ENCODE measurements at regions not wholly inside any gene's neighbourhood (a gene's known extent, or its start where the extent isn't known, plus 50 kb on each side); places are given as distances from the start of the nearest gene placed in this dataset.

DNA sequence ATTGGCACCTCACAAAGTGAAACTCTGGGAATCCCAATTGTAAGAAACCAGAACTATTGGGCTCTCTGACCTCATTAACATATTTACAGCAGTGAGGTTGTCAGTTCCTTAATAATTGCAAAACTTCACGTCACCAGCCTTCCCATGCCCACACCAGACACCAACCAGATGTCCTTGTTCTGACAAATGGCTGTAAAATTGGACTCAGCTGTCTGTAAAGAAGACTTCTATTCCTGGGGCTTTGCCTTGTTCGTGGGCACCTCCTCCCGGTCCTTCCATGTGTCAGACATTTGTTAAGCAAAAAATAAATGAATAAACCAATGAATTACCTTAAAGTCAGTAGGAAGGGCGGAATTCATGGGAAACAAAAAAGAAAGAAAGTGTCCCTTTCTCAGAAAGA lies 284.3 kb upstream of the CDH11 start:
- CTCF ChIA-PET, result no interaction called here
- TF ChIP-seq TARDBP (IDR thresholded peaks at IDR 0.05), result no peak
- no peak for TF ChIP-seq SP1 (IDR thresholded peaks at IDR 0.05)
- no peak for TF ChIP-seq SUZ12 (IDR thresholded peaks at IDR 0.05)
- TF ChIP-seq L3MBTL2 (conservative IDR thresholded peaks at IDR 0.05), result no peak
- no peak for TF ChIP-seq FOXK2 (IDR thresholded peaks at IDR 0.05)
- no peak for TF ChIP-seq CTBP1 (IDR thresholded peaks at IDR 0.05; ENCODE audit: borderline replicate concordance)
- TF ChIP-seq BHLHE40 (IDR thresholded peaks at IDR 0.05; ENCODE audit: borderline replicate concordance), result no peak
- TF ChIP-seq ELF4 (IDR thresholded peaks at IDR 0.05), result no peak
- TF ChIP-seq HDGF (IDR thresholded peaks at IDR 0.05; ENCODE audit: borderline replicate concordance), result no peak
- no peak for TF ChIP-seq ZNF384 (IDR thresholded peaks at IDR 0.05)
- DNase-seq (ENCODE audit: extremely low spot score), result no peak
- POLR2A ChIA-PET, result no interaction called here

DNA sequence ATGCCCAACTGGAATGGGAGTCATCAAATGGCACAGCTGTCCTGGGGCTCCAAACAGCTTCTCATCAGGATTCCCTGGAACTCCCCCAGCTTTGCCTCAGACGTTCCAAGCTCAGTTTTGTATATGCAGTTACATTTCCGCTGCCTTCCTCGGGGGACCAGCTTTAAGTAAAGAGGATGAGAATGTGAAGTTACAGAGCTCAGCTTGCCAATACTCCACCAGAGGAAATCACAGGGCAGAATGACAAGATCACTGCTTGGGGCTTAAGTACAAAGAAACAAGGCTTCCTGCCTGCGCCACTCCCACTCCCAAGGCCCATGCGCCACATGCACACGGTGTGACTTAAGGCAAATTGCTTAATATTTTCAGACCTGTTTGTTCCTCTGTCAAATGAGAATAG lies 272.4 kb upstream of the CDH11 start:
- POLR2A ChIA-PET, result no interaction called here
- no peak for DNase-seq (ENCODE audit: extremely low spot score)
- TF ChIP-seq L3MBTL2 (conservative IDR thresholded peaks at IDR 0.05) (no peak), ZNF384 (IDR thresholded peaks at IDR 0.05) (no peak), FOXA1 (IDR thresholded peaks at IDR 0.05) (no peak), HDGF (IDR thresholded peaks at IDR 0.05; ENCODE audit: borderline replicate concordance) (no peak), FOXK2 (IDR thresholded peaks at IDR 0.05) (no peak), CTBP1 (IDR thresholded peaks at IDR 0.05; ENCODE audit: borderline replicate concordance) (no peak), ELF4 (IDR thresholded peaks at IDR 0.05) (no peak), BHLHE40 (IDR thresholded peaks at IDR 0.05; ENCODE audit: borderline replicate concordance) (no peak)
- CTCF ChIA-PET, result no interaction called here

DNA sequence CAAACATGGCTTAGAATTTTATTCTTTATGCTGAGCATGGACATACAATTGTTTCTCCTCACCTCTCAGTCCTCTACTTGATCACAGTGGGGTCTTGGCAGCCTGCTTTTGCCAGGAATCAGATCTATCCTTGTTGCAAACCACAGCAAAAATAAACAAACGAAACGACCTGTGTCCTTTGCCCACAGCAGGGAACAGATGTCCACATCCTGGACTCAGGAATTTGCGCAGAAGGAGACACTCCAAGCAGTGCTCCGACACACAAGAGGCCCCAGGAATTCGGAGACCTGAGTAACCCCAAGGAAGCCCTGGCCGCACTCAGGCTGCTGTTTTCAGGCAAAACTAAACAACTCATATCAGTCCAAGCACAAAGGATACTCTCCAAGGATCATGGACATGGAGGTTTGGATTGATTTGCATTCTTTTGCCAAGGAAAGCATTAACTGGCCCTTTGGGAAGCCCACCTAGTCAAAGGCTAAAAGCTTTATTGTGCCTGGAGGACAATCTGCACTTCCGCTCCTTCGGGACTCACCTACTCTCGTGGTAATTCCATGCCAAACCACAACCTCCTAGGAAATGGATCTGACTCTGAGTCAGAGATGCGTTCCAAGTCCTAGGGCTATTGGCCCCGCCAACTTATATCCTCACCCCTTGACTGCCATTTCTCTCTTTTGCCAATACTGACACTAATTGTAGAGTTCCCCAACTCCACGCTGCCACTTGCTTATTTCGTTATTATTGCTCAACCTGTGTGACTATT lies 271.1 kb upstream of the CDH11 start:
- TF ChIP-seq ARNT (IDR thresholded peaks at IDR 0.05) (no peak), ZNF384 (IDR thresholded peaks at IDR 0.05) (no peak), HDGF (IDR thresholded peaks at IDR 0.05; ENCODE audit: borderline replicate concordance) (no peak), SP1 (IDR thresholded peaks at IDR 0.05) (no peak), L3MBTL2 (conservative IDR thresholded peaks at IDR 0.05) (no peak), SUZ12 (IDR thresholded peaks at IDR 0.05) (no peak), CTBP1 (IDR thresholded peaks at IDR 0.05; ENCODE audit: borderline replicate concordance) (no peak), LEF1 (IDR thresholded peaks at IDR 0.05; ENCODE audit: borderline replicate concordance) (no peak)
- TF ChIP-seq, protein P1, sequence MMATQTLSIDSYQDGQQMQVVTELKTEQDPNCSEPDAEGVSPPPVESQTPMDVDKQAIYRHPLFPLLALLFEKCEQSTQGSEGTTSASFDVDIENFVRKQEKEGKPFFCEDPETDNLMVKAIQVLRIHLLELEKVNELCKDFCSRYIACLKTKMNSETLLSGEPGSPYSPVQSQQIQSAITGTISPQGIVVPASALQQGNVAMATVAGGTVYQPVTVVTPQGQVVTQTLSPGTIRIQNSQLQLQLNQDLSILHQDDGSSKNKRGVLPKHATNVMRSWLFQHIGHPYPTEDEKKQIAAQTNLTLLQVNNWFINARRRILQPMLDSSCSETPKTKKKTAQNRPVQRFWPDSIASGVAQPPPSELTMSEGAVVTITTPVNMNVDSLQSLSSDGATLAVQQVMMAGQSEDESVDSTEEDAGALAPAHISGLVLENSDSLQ (IDR thresholded peaks at IDR 0.05), result no peak
- POLR2A ChIA-PET, result no interaction called here
- DNase-seq (ENCODE audit: extremely low spot score), result no peak
- CTCF ChIA-PET, result no interaction called here

DNA sequence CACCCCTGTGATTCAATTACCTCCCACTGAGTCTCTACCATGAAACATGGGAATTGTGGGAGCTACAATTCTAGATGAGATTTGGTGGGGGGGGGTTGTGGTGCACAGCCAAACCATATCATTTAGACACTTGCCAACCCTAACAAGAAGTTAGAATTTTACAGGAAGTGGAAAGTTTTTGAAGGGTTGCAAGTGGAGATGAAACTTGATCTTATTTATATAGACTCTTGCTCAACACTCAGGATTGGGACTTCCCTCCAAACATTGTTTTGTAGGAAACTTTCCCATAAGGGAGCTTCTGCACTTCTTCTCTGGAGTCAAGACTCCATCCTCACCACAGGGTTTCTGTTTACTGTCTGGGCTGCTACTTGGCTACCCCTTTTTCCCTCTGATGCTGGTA lies 266.7 kb upstream of the CDH11 start:
- no peak for DNase-seq (ENCODE audit: extremely low spot score)
- TF ChIP-seq FOXK2 (IDR thresholded peaks at IDR 0.05), result no peak
- no peak for TF ChIP-seq CTBP1 (IDR thresholded peaks at IDR 0.05; ENCODE audit: borderline replicate concordance)
- TF ChIP-seq ZNF384 (IDR thresholded peaks at IDR 0.05), result no peak
- TF ChIP-seq, protein P1 (IDR thresholded peaks at IDR 0.05), result no peak
- TF ChIP-seq ARNT (IDR thresholded peaks at IDR 0.05), result no peak
- TF ChIP-seq BHLHE40 (IDR thresholded peaks at IDR 0.05; ENCODE audit: borderline replicate concordance), result no peak
- no peak for TF ChIP-seq LEF1 (IDR thresholded peaks at IDR 0.05; ENCODE audit: borderline replicate concordance)
- no peak for TF ChIP-seq FOXA1 (IDR thresholded peaks at IDR 0.05)
- TF ChIP-seq L3MBTL2 (conservative IDR thresholded peaks at IDR 0.05), result no peak
- TF ChIP-seq SUZ12 (IDR thresholded peaks at IDR 0.05), result no peak
- no peak for TF ChIP-seq NFRKB (IDR thresholded peaks at IDR 0.05)
- TF ChIP-seq FOXM1 (IDR thresholded peaks at IDR 0.05; ENCODE audit: borderline replicate concordance), result no peak
- no peak for TF ChIP-seq TARDBP (IDR thresholded peaks at IDR 0.05)
- TF ChIP-seq HDGF (IDR thresholded peaks at IDR 0.05; ENCODE audit: borderline replicate concordance), result no peak
- CTCF ChIA-PET, result no interaction called here
- POLR2A ChIA-PET, result no interaction called here

DNA sequence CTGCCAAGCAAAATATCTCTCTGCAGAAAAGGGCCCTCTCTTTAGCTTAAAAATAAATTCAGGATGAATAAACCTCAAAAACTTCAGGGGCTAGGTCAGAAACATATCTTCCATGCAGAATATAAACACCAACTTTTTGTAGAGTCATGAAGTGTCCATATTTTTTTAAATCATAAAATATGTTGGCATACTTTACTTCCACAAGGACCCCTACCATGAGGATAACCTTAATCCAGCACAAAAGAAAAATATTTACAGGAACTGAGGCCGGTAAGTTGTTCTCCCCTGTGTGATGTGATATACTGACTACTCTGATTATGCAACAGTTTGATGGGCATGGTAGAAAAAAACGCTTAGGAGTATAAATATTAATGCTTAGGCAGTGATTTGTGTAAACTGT lies 264.8 kb upstream of the CDH11 start:
- ChIA-PET CTCF (no interaction called here), POLR2A (no interaction called here)
- TF ChIP-seq FOXM1 (IDR thresholded peaks at IDR 0.05; ENCODE audit: borderline replicate concordance) (no peak), LEF1 (IDR thresholded peaks at IDR 0.05; ENCODE audit: borderline replicate concordance) (no peak), ARNT (IDR thresholded peaks at IDR 0.05) (no peak), TARDBP (IDR thresholded peaks at IDR 0.05) (no peak), L3MBTL2 (conservative IDR thresholded peaks at IDR 0.05) (no peak)
- DNase-seq (ENCODE audit: extremely low spot score), result no peak

DNA sequence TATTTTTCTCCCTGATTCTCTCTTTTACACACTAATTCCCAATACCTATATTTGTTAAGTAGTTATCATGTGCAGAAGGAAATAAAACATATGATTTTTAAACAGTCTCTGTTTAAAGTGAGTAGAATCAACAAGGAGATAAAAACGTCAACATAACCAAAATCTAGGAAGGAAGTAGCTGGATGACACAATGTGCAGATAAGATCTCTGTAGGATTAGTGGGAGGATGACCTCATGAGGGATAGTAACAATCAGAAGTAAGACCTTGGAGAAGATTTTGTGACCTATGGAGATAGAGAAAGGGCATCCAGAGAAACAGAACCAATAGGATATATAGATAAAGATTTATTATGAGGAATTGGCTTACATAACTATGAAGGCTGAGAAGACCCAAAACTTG lies 262.6 kb upstream of the CDH11 start:
- no peak for DNase-seq (ENCODE audit: extremely low spot score)
- no peak for TF ChIP-seq HDGF (IDR thresholded peaks at IDR 0.05; ENCODE audit: borderline replicate concordance)
- no peak for TF ChIP-seq SP1 (IDR thresholded peaks at IDR 0.05)
- no peak for TF ChIP-seq FOXA1 (IDR thresholded peaks at IDR 0.05)
- TF ChIP-seq LEF1 (IDR thresholded peaks at IDR 0.05; ENCODE audit: borderline replicate concordance), result no peak
- TF ChIP-seq ELF4 (IDR thresholded peaks at IDR 0.05), result no peak
- TF ChIP-seq TARDBP (IDR thresholded peaks at IDR 0.05), result no peak
- no peak for TF ChIP-seq NFRKB (IDR thresholded peaks at IDR 0.05)
- TF ChIP-seq, protein P1 (IDR thresholded peaks at IDR 0.05), result no peak
- TF ChIP-seq BHLHE40 (IDR thresholded peaks at IDR 0.05; ENCODE audit: borderline replicate concordance), result no peak
- TF ChIP-seq ZNF384 (IDR thresholded peaks at IDR 0.05), result no peak
- no peak for TF ChIP-seq CTBP1 (IDR thresholded peaks at IDR 0.05; ENCODE audit: borderline replicate concordance)
- no peak for TF ChIP-seq ARNT (IDR thresholded peaks at IDR 0.05)
- no peak for TF ChIP-seq SUZ12 (IDR thresholded peaks at IDR 0.05)
- TF ChIP-seq L3MBTL2 (conservative IDR thresholded peaks at IDR 0.05), result no peak
- no peak for TF ChIP-seq FOXM1 (IDR thresholded peaks at IDR 0.05; ENCODE audit: borderline replicate concordance)
- TF ChIP-seq FOXK2 (IDR thresholded peaks at IDR 0.05), result no peak
- ChIA-PET POLR2A (no interaction called here), CTCF (no interaction called here)

Measured in HEK293T (cell line).